HepG2 (cell line): ENCODE measurements at regions not wholly inside any gene's neighbourhood (a gene's known extent, or its start where the extent isn't known, plus 50 kb on each side); places are given as distances from the start of the nearest gene placed in this dataset.
A peak's percentile ranks its signal among the peaks of the same experiment; 100 is the strongest.
"Not testable (repeated sequence)": the region's sequence is repeated elsewhere in the genome, so short reads cannot be mapped to it uniquely, and the experiment has no call there.

Source experiments
- ATAC-seq: fragments of 200-7000 bp; cut with Tn5 transposase; 3 replicates; pipeline ENCODE4 v1.9.1; 2020; ENCODE audit warnings: mild to moderate bottlenecking, moderate library complexity
- BruUV-seq: library from RNA; stranded (reverse); fragments of 400-500 nt; replicated peaks from 2 replicates; lab custom pipeline; 2021; lab: Mats Ljungman, UMichigan
- CTCF ChIA-PET: fragments of 300-600 bp; formaldehyde crosslinking; extraction: SDS; loops from one replicate; lab custom pipeline; 2021; ENCODE audit warnings: low total read pairs, inconsistent platforms, low intra/inter-chr PET ratio; lab: Yijun Ruan, JAX
- POLR2A ChIA-PET: fragments of 350-600 bp; sonication (Branson Sonifier 250); formaldehyde crosslinking; loops from one replicate; lab custom pipeline; 2020; ENCODE audit warnings: antibody characterized with exemption, inconsistent platforms; lab: Yijun Ruan, JAX
- DNase-seq: peaks from one replicate; pipeline ENCODE4 v3.0.0-alpha.2; 2015; ENCODE audit warnings: low spot score
- FAIRE-seq: peaks from 3 replicates; lab custom pipeline; 2011; peaks lifted over from hg19 to GRCh38; lab: Jason Lieb, UNC
- H2AFZ ChIP-seq: one replicate; pipeline ENCODE4 v1.6.1; 2011; ENCODE audit warnings: low read length, inconsistent platforms
- H3K27ac ChIP-seq: fragments of 300-600 bp; 3 replicates; pipeline ENCODE4 v1.8.0; 2011; ENCODE audit warnings: mixed run types, mild to moderate bottlenecking, mixed read lengths, low read length, inconsistent platforms; ENCODE audit not compliant: insufficient read depth; ENCODE audit errors: extremely low read length
- H3K27me3 ChIP-seq, 2 experiments: fragments of 200-600 bp in 1 of 2; 2 replicates in 1 of 2; 3 replicates in 1 of 2; pipeline versions ENCODE4 v1.6.0 to v1.8.0; 2011; ENCODE audit warnings: low read length in 2 of 2, mild to moderate bottlenecking in 2 of 2, moderate library complexity in 2 of 2, inconsistent platforms in 1 of 2; ENCODE audit not compliant: insufficient read depth in 2 of 2, control insufficient read depth in 1 of 2
- H3K36me3 ChIP-seq, 2 experiments: fragments of 200-600 bp in 1 of 2; replicated peaks in 1 of 2; 2 replicates in 1 of 2; 3 replicates in 1 of 2; pipeline versions ENCODE4 v1.5.1 to v1.8.0; 2011; ENCODE audit warnings: low read length in 2 of 2, inconsistent platforms in 1 of 2; ENCODE audit not compliant: insufficient read depth in 2 of 2, control insufficient read depth in 1 of 2
- H3K4me1 ChIP-seq: 2 replicates; pipeline ENCODE4 v1.5.1; 2012; ENCODE audit warnings: low read length, inconsistent platforms; ENCODE audit not compliant: insufficient read depth
- H3K4me2 ChIP-seq: 2 replicates; pipeline ENCODE4 v1.6.0; 2011; ENCODE audit warnings: low read depth, low read length, inconsistent platforms
- H3K4me3 ChIP-seq, 3 experiments: fragments of 200-600 bp in 1 of 3; sonication (generic), shearing (Covaris generic) in 1 of 3; replicated peaks in 1 of 3; 2 replicates each; pipeline ENCODE4 v1.5.1; 2011 to 2016; ENCODE audit warnings: low read length in 3 of 3, inconsistent platforms in 2 of 3, low read depth in 2 of 3, mild to moderate bottlenecking in 2 of 3, control low read depth in 1 of 3, mixed read lengths in 1 of 3; ENCODE audit not compliant: insufficient read depth in 1 of 3
- H3K79me2 ChIP-seq: one replicate; pipeline ENCODE4 v1.6.1; 2011; ENCODE audit warnings: low read length, inconsistent platforms; ENCODE audit not compliant: insufficient read depth
- H3K9ac ChIP-seq: 2 replicates; pipeline ENCODE4 v1.6.0; 2011; ENCODE audit warnings: mild to moderate bottlenecking, low read depth, low read length, inconsistent platforms; ENCODE audit not compliant: insufficient read depth
- H3K9me3 ChIP-seq: 2 replicates; pipeline ENCODE4 v1.5.1; 2012; ENCODE audit warnings: mild to moderate bottlenecking, low read length
- H4K20me1 ChIP-seq: 2 replicates; pipeline ENCODE4 v1.6.0; 2011; ENCODE audit warnings: inconsistent platforms, mild to moderate bottlenecking, low read length, moderate library complexity; ENCODE audit not compliant: insufficient read depth
- ATF7 ChIP-seq, 2 experiments: fragments of 450-650 bp in 1 of 2; sonication (generic) in 1 of 2; formaldehyde crosslinking in 1 of 2; IDR thresholded peaks; 2 replicates each; pipeline versions ENCODE4 v1.4.0 to v1.6.1; 2016 to 2020; ENCODE audit warnings: antibody characterized with exemption in 1 of 2, mild to moderate bottlenecking in 1 of 2, missing genetic modification reagents in 1 of 2
- PREB ChIP-seq: sonication (generic); formaldehyde crosslinking; IDR thresholded peaks from 2 replicates; pipeline ENCODE4 v1.4.0; 2020; ENCODE audit warnings: missing genetic modification reagents
- ZNF768 ChIP-seq: sonication (generic); formaldehyde crosslinking; IDR thresholded peaks from 2 replicates; pipeline ENCODE4 v1.4.0; 2020; ENCODE audit warnings: missing genetic modification reagents
- WGBS: methylation state at CpG from one replicate; pipeline ENCODE4 v1.1.6; 2017; ENCODE audit warnings: low lambda C conversion rate; 5-methylcytosine and 5-hydroxymethylcytosine counted together
- in situ Hi-C: cut with HindIII; loops from 2 replicates; pipeline ENCODE4 v1.10.0; 2017; ENCODE audit warnings: low pct_unique_long_range_greater_than_20kb; ENCODE audit not compliant: extremely low pct_ligation_motif_present
- intact Hi-C: fragments of 100-400 bp; cut with micrococcal nuclease; formaldehyde crosslinking; loops from one replicate; pipeline ENCODE4 v1.10.0; 2022; ENCODE audit not compliant: unreplicated experiment

DNA sequence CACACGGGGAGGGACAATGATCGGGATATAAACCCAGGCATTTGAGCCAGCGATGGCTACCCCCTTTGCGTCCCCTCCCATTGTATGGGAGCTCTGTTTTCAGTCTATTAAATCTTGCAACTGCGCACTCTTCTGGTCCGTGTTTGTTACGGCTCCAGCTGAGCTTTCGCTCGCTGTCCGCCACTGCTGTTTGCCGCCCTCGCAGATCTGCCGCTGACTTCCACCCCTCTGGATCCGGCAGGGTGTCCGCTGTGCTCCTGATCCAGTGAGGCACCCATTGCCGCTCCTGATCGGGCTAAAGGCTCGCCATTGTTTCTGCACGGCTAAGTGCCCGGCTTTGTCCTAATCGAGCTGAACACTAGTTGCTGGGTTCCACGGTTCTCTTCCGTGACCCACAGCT is 87.3 kb downstream of the ASB1 start:
- H4K20me1 ChIP-seq, intact Hi-C loops, H3K9ac ChIP-seq, BruUV-seq, H3K4me3 ChIP-seq, H3K79me2 ChIP-seq, H3K27ac ChIP-seq, H3K36me3 ChIP-seq, in situ Hi-C loops, FAIRE-seq, H3K9me3 ChIP-seq, H3K4me2 ChIP-seq, ATAC-seq, DNase-seq, H2AFZ ChIP-seq, H3K27me3 ChIP-seq: not testable (repeated sequence)
- peaks cover 45% of the 10 kb centered on the region for H3K4me1 ChIP-seq
- ChIA-PET POLR2A (interaction anchor here (1.0 to 1.4 kb wide), 3 partner anchors 9 to 15 kb away, joined by 3 to 7 read pairs (median 4); no protein-coding TSS in a partner anchor), CTCF (interaction anchor here (1.1 to 2.3 kb wide), 4 partner anchors 46 to 271 kb away, joined by 3 to 9 read pairs (median 9); no protein-coding TSS in a partner anchor)
- TF ChIP-seq ZNF768 (CRISPR knock-in tag): 0 out of 2 replicates have a peak, but pooled peaks have one; percentile 16
- 89% methylated on average over 23 of the region's 23 CpGs for whole genome bisulfite sequencing

DNA sequence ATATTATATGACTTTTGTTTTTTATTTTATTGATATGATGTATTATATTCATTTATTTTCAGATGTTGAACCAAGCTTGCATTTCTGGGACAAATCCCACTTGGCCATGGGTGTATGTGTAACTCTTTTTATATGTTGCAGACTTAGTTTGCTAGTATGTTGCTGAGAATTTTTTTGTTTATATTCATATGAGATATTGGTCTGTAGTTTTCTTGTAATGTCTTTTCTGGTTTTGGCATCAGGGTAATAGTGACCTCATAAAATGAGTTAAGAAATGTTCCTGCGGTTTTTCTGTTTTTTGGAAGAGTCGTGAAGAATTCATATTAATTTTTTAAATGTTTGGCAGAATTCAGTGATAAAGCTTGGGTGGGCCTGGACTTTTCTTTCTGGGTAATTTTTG is 88.7 kb downstream of the ASB1 start:
- no peak overlapping the region for H3K4me3 ChIP-seq
- no peaks in the 10 kb centered on the region for H3K79me2 ChIP-seq
- no peak for DNase-seq
- H2AFZ ChIP-seq: no peak overlapping the region
- H3K36me3 ChIP-seq: no peaks in the 10 kb centered on the region
- no peak overlapping the region for H3K9ac ChIP-seq
- no peak for ATAC-seq
- ChIA-PET CTCF (no interaction called here), POLR2A (interaction anchor here (1.2 kb wide), 1 partner anchor 44 kb away, joined by 3 read pairs; no protein-coding TSS in a partner anchor)
- H3K4me1 ChIP-seq: peaks cover 41% of the 10 kb centered on the region
- BruUV-seq: no TSS peak
- H3K27ac ChIP-seq: no peak overlapping the region
- intact Hi-C loops: no loop called here
- 84% methylated on average over 2 of the region's 2 CpGs for WGBS
- no peaks in the 10 kb centered on the region for H4K20me1 ChIP-seq
- peaks cover 6% of the 10 kb centered on the region; the same call in 1 of the 2 replicates for H3K9me3 ChIP-seq
- FAIRE-seq: no peak
- H3K27me3 ChIP-seq: no peaks in the 10 kb centered on the region
- no peak overlapping the region for H3K4me2 ChIP-seq
- TF ChIP-seq ATF7 (IDR thresholded peaks at IDR 0.05) (peak; percentile 32; the same call in 1 of the 2 replicates), ATF7 (CRISPR knock-in tag; IDR thresholded peaks at IDR 0.05) (no peak), PREB (no peak)
- TF ChIP-seq, all 625 proteins: peak for 1
- in situ Hi-C loops: no loop called here
